Naive thymus-derived CD4-positive, alpha-beta T cell (primary cell): ENCODE measurements at regions not wholly inside any gene's neighbourhood (a gene's known extent, or its start where the extent isn't known, plus 50 kb on each side); places are given as distances from the start of the nearest gene placed in this dataset.

Experiments
- ATAC-seq: fragments of 150-1000 bp; cut with Tn5 transposase; 2 replicates; pipeline ENCODE4 v1.10.0; 2021; ENCODE audit warnings: mild to moderate bottlenecking, moderate library complexity
- CTCF ChIA-PET: fragments of 350-600 bp; sonication (Branson Sonifier 250); formaldehyde crosslinking; loops from one replicate; lab custom pipeline; 2021; ENCODE audit warnings: antibody characterized with exemption; lab: Charles Lee
- POLR2A ChIA-PET: fragments of 350-600 bp; sonication (Branson Sonifier 250); formaldehyde crosslinking; loops from one replicate; lab custom pipeline; 2021; ENCODE audit warnings: antibody characterized with exemption, inconsistent platforms; lab: Charles Lee
- DNase-seq, 9 donors: peaks; one replicate each; pipeline versions ENCODE4 v3.0.0 to v3.0.0-alpha.2; 2020 to 2022; ENCODE audit warnings: mixed read lengths in 1 of 9
- H3K27ac ChIP-seq: one replicate; pipeline ENCODE4 v1.7.0; 2013; ENCODE audit warnings: mild to moderate bottlenecking, low read depth, low read length, moderate library complexity
- H3K27me3 ChIP-seq, 2 donors: one replicate each; pipeline ENCODE4 v1.7.0; 2013; ENCODE audit warnings: low read length in 2 of 2, mild to moderate bottlenecking in 2 of 2, moderate library complexity in 2 of 2; ENCODE audit not compliant: control insufficient read depth in 2 of 2, insufficient read depth in 2 of 2
- H3K36me3 ChIP-seq, 3 experiments: 1 replicate in 2 of 3; 2 replicates in 1 of 3; pipeline ENCODE4 v1.7.0; 2013; ENCODE audit warnings: low read length in 3 of 3, mild to moderate bottlenecking in 3 of 3, moderate library complexity in 1 of 3; ENCODE audit not compliant: insufficient read depth in 3 of 3, control insufficient read depth in 2 of 3
- H3K4me1 ChIP-seq, 2 donors: one replicate each; pipeline ENCODE4 v1.7.0; 2013; ENCODE audit warnings: low read length in 2 of 2, mild to moderate bottlenecking in 2 of 2, moderate library complexity in 1 of 2; ENCODE audit not compliant: control insufficient read depth in 2 of 2, insufficient read depth in 2 of 2
- H3K4me3 ChIP-seq: 2 replicates; pipeline ENCODE4 v1.7.0; 2013; ENCODE audit warnings: mild to moderate bottlenecking, low read length
- H3K9me3 ChIP-seq, 3 experiments: 1 replicate in 2 of 3; 2 replicates in 1 of 3; pipeline ENCODE4 v1.7.0; 2013; ENCODE audit warnings: low read length in 3 of 3; ENCODE audit not compliant: control insufficient read depth in 2 of 3
- H3K27ac Mint-ChIP-seq, 9 donors: one replicate each; pipeline ENCODE4 v1.8.0; 2020 to 2022; ENCODE audit warnings: mixed read lengths in 9 of 9, mild to moderate bottlenecking in 8 of 9, moderate library complexity in 5 of 9, inconsistent platforms in 2 of 9
- H3K27me3 Mint-ChIP-seq, 5 donors: one replicate each; pipeline ENCODE4 v1.8.0; 2021 to 2022; ENCODE audit warnings: mixed read lengths in 5 of 5, mild to moderate bottlenecking in 1 of 5
- H3K36me3 Mint-ChIP-seq, 5 donors: one replicate each; pipeline ENCODE4 v1.8.0; 2020 to 2022; ENCODE audit warnings: mixed read lengths in 5 of 5, mild to moderate bottlenecking in 3 of 5, inconsistent platforms in 1 of 5
- H3K4me1 Mint-ChIP-seq, 7 donors: one replicate each; pipeline ENCODE4 v1.8.0; 2020 to 2022; ENCODE audit warnings: mixed read lengths in 7 of 7, mild to moderate bottlenecking in 3 of 7, inconsistent platforms in 1 of 7
- H3K4me3 Mint-ChIP-seq, 10 donors: one replicate each; pipeline ENCODE4 v1.8.0; 2020 to 2022; ENCODE audit warnings: mild to moderate bottlenecking in 10 of 10, mixed read lengths in 10 of 10, moderate library complexity in 6 of 10, inconsistent platforms in 2 of 10
- H3K9me3 Mint-ChIP-seq, 11 donors: one replicate each; pipeline ENCODE4 v1.8.0; 2020 to 2022; ENCODE audit warnings: mixed read lengths in 11 of 11, mild to moderate bottlenecking in 4 of 11, inconsistent platforms in 1 of 11, moderate library complexity in 1 of 11
- intact Hi-C, 2 donors: fragments of 100-400 bp; cut with micrococcal nuclease; formaldehyde crosslinking; loops; one replicate each; pipeline ENCODE4 v1.15.1; 2023

- intact Hi-C loops: no loop called here
- no peak for ATAC-seq
- Mint-ChIP-seq H3K27me3 (no peaks in the 10 kb centered on the region), H3K27ac (no peak overlapping the region), H3K9me3 (peaks cover 0 to 12% (median 5%) of the 10 kb centered on the region in 11 donors), H3K36me3 (no peaks in the 10 kb centered on the region), H3K4me3 (no peak overlapping the region), H3K4me1 (no peaks in the 10 kb centered on the region)
- POLR2A ChIA-PET: no interaction called here
- Histone ChIP-seq H3K36me3 (no peaks in the 10 kb centered on the region), H3K4me1 (no peaks in the 10 kb centered on the region), H3K9me3 (no peaks in the 10 kb centered on the region), H3K27ac (no peak overlapping the region), H3K27me3 (no peaks in the 10 kb centered on the region), H3K4me3 (no peak overlapping the region)
- no peak for DNase-seq
- CTCF ChIA-PET: no interaction called here
These were observed 315.9 kb upstream of the LRATD1 start for GRCh38 chr2:14316594-14316993.

GRCh38 chr2:14321357-14321756 is 311.2 kb upstream of the LRATD1 start:
- Histone ChIP-seq H3K27me3 (no peaks in the 10 kb centered on the region), H3K36me3 (no peaks in the 10 kb centered on the region), H3K27ac (no peak overlapping the region), H3K4me3 (no peak overlapping the region), H3K4me1 (no peaks in the 10 kb centered on the region), H3K9me3 (no peaks in the 10 kb centered on the region)
- no peaks in the 10 kb centered on the region for H3K36me3 Mint-ChIP-seq
- ChIA-PET CTCF (no interaction called here), POLR2A (no interaction called here)
- H3K4me3 Mint-ChIP-seq: no peak overlapping the region
- no peaks in the 10 kb centered on the region for H3K27me3 Mint-ChIP-seq
- no peak for ATAC-seq
- intact Hi-C loops: no loop called here
- H3K4me1 Mint-ChIP-seq: no peaks in the 10 kb centered on the region
- H3K27ac Mint-ChIP-seq: no peak overlapping the region
- DNase-seq: no peak
- H3K9me3 Mint-ChIP-seq: peaks cover 0 to 7% (median 2%) of the 10 kb centered on the region in 11 donors

- DNase-seq: no peak
- no peaks in the 10 kb centered on the region for H3K4me1 ChIP-seq
- peaks cover 0 to 7% (median 1%) of the 10 kb centered on the region in 11 donors for H3K9me3 Mint-ChIP-seq
- ATAC-seq: no peak
- no peak overlapping the region for H3K4me3 ChIP-seq
- H3K27ac Mint-ChIP-seq: no peak overlapping the region
- H3K27me3 Mint-ChIP-seq: no peaks in the 10 kb centered on the region
- intact Hi-C loops: no loop called here
- H3K9me3 ChIP-seq: no peaks in the 10 kb centered on the region
- H3K36me3 ChIP-seq: no peaks in the 10 kb centered on the region
- H3K36me3 Mint-ChIP-seq: no peaks in the 10 kb centered on the region
- ChIA-PET CTCF (no interaction called here), POLR2A (interaction anchor here (0.6 kb wide), 1 partner anchor 66 kb away, joined by 3 read pairs; no protein-coding TSS in a partner anchor)
- no peaks in the 10 kb centered on the region for H3K4me1 Mint-ChIP-seq
- H3K27me3 ChIP-seq: no peaks in the 10 kb centered on the region
- no peak overlapping the region for H3K27ac ChIP-seq
- H3K4me3 Mint-ChIP-seq: no peak overlapping the region
These were observed 310.2 kb upstream of the LRATD1 start for GRCh38 chr2:14322306-14322705.

- Mint-ChIP-seq H3K27ac (no peak overlapping the region), H3K27me3 (no peaks in the 10 kb centered on the region), H3K36me3 (no peaks in the 10 kb centered on the region), H3K4me1 (no peaks in the 10 kb centered on the region), H3K9me3 (peaks cover 0 to 22% (median 4%) of the 10 kb centered on the region in 11 donors), H3K4me3 (no peak overlapping the region)
- ChIA-PET CTCF (no interaction called here), POLR2A (no interaction called here)
- intact Hi-C loops: no loop called here
- H3K27me3 ChIP-seq: no peaks in the 10 kb centered on the region
- no peaks in the 10 kb centered on the region for H3K4me1 ChIP-seq
- H3K4me3 ChIP-seq: no peak overlapping the region
- H3K9me3 ChIP-seq: no peaks in the 10 kb centered on the region
- no peak overlapping the region for H3K27ac ChIP-seq
- no peaks in the 10 kb centered on the region for H3K36me3 ChIP-seq
- ATAC-seq (no peak), DNase-seq (no peak)
These were observed 308.2 kb upstream of the LRATD1 start for GRCh38 chr2:14324308-14324707.

- H3K4me3 ChIP-seq: no peak overlapping the region
- no peak overlapping the region for H3K27ac ChIP-seq
- intact Hi-C loops: no loop called here
- H3K4me1 Mint-ChIP-seq: no peaks in the 10 kb centered on the region
- no peaks in the 10 kb centered on the region for H3K9me3 ChIP-seq
- DNase-seq (no peak), ATAC-seq (no peak)
- CTCF ChIA-PET: no interaction called here
- POLR2A ChIA-PET: no interaction called here
- no peaks in the 10 kb centered on the region for H3K36me3 ChIP-seq
- H3K27ac Mint-ChIP-seq: no peak overlapping the region
- peaks cover 0 to 20% (median 3%) of the 10 kb centered on the region in 11 donors for H3K9me3 Mint-ChIP-seq
- H3K4me1 ChIP-seq: no peaks in the 10 kb centered on the region
- H3K27me3 Mint-ChIP-seq: no peaks in the 10 kb centered on the region
- H3K4me3 Mint-ChIP-seq: no peak overlapping the region
- no peaks in the 10 kb centered on the region for H3K36me3 Mint-ChIP-seq
- no peaks in the 10 kb centered on the region for H3K27me3 ChIP-seq
These were observed 301.6 kb upstream of the LRATD1 start for GRCh38 chr2:14330884-14331283.

- ChIA-PET CTCF (no interaction called here), POLR2A (no interaction called here)
- Mint-ChIP-seq H3K27ac (no peak overlapping the region), H3K4me1 (peaks cover 0 to 1% (median 0%) of the 10 kb centered on the region in 7 donors), H3K9me3 (peaks cover 0 to 5% (median 0%) of the 10 kb centered on the region in 11 donors), H3K27me3 (no peaks in the 10 kb centered on the region), H3K4me3 (no peak overlapping the region), H3K36me3 (no peaks in the 10 kb centered on the region)
- intact Hi-C loops: no loop called here
- Histone ChIP-seq H3K36me3 (no peaks in the 10 kb centered on the region), H3K4me1 (no peaks in the 10 kb centered on the region), H3K9me3 (no peaks in the 10 kb centered on the region), H3K27ac (no peak overlapping the region), H3K27me3 (no peaks in the 10 kb centered on the region), H3K4me3 (no peak overlapping the region)
- DNase-seq (no peak), ATAC-seq (no peak)
These were observed 295.6 kb upstream of the LRATD1 start for GRCh38 chr2:14336759-14337382.

GRCh38 chr2:14340703-14341102 is 291.8 kb upstream of the LRATD1 start:
- intact Hi-C loops: no loop called here
- Histone ChIP-seq H3K9me3 (no peaks in the 10 kb centered on the region), H3K4me1 (no peaks in the 10 kb centered on the region), H3K36me3 (no peaks in the 10 kb centered on the region), H3K4me3 (no peak overlapping the region), H3K27me3 (no peaks in the 10 kb centered on the region), H3K27ac (no peak overlapping the region)
- Mint-ChIP-seq H3K27ac (no peak overlapping the region), H3K36me3 (no peaks in the 10 kb centered on the region), H3K4me3 (no peak overlapping the region), H3K9me3 (peaks cover 0 to 3% (median 0%) of the 10 kb centered on the region in 11 donors), H3K27me3 (no peaks in the 10 kb centered on the region), H3K4me1 (peaks cover 0 to 1% (median 0%) of the 10 kb centered on the region in 7 donors)
- ATAC-seq (no peak), DNase-seq (no peak)
- CTCF ChIA-PET: no interaction called here
- POLR2A ChIA-PET: no interaction called here
